ENCODE measurements at regions not wholly inside any gene's neighbourhood (a gene's known extent, or its start where the extent isn't known, plus 50 kb on each side); places are given as distances from the start of the nearest gene placed in this dataset.

DNA sequence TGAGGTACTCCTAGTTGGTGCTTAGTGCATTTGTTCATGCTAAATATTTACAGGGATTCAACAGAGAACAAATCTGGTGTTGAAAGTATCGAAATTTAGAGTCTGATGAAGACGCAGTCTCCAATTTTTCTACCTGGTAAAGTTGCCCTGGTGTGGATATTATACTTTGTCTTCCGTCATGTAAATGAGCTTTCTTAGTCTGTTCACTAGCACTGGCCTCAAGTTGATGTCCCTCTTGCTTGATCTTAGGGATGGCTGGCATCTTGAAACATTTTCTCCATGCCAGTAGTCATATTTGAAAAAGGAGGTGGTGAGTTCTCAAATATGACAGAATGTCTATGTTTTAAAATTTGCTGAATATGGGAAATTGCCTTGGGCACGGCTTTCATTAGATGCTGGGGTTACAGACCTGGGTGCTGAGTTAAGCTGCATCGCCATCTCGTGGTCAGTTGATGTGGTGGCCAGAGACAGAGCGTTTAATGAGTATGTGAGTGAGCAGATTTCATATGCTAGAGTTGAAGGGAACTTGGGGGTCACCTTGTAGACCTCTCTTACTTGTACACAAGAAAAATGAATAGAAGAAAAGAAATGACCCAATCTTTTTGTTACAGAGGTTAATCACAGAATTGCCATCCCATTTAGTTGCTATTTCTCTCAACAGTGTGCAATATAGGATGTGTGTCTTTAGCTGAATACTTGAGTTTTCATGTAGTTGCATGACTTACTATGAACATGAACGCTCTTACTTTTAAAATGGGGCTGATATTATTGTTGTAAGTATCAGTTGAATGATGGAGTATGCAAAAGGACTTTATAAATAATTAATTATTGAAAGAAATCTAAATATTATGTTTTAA, 172.8 kb upstream of the DCN start:
- peak; percentile 61 for DNase-seq
- ATAC-seq, result peak; percentile 94
- intact Hi-C loops (cut with micrococcal nuclease), result loop anchor here (10.0 kb wide), 1 partner anchor 381 kb away; no protein-coding TSS in a partner anchor

DNA sequence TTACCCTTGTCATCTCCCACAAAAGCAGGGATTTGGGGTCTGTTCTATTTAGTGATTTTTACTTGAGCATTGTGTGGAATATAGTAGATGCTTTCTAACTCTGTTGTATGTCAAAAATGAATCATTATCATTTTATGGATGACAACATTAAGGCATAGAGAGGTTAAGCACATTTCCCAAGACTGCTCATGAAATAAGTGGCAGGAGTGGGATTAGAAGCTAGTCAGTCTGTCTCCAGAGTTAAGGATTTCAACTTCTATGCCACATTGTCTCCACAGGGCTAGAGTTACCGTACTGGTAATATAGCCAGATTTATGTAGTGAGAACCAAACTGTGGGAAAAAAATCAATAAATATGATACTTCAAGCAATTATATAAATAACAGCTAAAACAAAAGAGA, 170.6 kb upstream of the DCN start:
- intact Hi-C loops (cut with micrococcal nuclease), result loop anchor here (10.0 kb wide), 1 partner anchor 378 kb away; no protein-coding TSS in a partner anchor
- no peak for ATAC-seq
- DNase-seq, result no peak

DNA sequence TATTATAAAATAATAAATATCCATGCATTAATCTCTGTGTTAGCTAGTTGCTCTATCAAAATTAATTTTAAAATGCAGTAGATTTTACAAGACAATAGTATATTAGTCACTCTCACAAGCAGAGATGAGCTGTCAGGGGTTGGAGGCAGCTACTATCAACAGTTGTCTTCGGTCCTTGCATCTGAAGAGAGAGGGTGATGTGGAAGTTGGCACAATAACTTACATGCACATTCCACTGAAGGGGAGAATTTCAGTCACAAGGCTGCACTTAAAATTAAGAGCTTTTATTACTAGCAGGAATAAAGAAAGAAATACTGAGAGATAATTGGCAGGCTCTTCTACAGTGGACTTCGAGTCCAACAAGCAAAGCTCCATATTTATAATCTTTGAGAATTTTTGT, 166.9 kb upstream of the DCN start:
- no peak for DNase-seq
- intact Hi-C loops (cut with micrococcal nuclease), result no loop called here
- no peak for ATAC-seq

GRCh38 chr12:91347481-91348214, 165.0 kb upstream of the DCN start:
- ATAC-seq, result no peak
- intact Hi-C loops (cut with micrococcal nuclease), result no loop called here

GRCh38 chr12:91346827-91347226, 164.2 kb upstream of the DCN start:
- DNase-seq (no peak), ATAC-seq (no peak)
- intact Hi-C loops (cut with micrococcal nuclease), result no loop called here

More at GRCh38 chr12:91347481-91348214, 165.0 kb upstream of the DCN start:
- DNase-seq, result no peak

DNA sequence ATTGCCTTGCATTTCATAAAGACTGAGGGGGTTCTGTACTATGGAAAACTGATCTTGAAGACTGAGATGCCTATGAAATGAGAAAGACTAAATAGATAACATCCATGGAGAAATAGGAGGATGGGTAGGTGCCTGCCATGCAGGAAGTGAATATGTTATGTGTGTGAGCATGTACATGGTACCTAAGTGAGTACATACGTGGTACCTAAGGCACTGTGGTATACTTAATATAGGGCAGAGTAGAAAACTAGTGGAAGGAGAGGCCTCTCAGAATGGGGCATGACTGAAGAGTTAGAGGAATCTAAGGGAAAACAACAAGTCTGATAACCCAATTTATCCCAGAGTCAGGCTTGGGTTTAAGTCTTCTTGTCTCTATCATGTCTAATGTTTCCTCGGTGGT, 161.8 kb upstream of the DCN start:
- no peak for ATAC-seq
- no peak for DNase-seq
- intact Hi-C loops (cut with micrococcal nuclease), result no loop called here

GRCh38 chr12:91343010-91343409, 160.4 kb upstream of the DCN start:
- ATAC-seq, result no peak
- intact Hi-C loops (cut with micrococcal nuclease), result no loop called here
- DNase-seq, result no peak

- intact Hi-C loops (cut with micrococcal nuclease), result no loop called here
- DNase-seq (no peak), ATAC-seq (no peak)
These were observed 156.5 kb upstream of the DCN start for GRCh38 chr12:91339106-91339505.

- ATAC-seq (no peak), DNase-seq (no peak)
- intact Hi-C loops (cut with micrococcal nuclease), result no loop called here
These were observed 153.1 kb upstream of the DCN start for GRCh38 chr12:91335699-91336098.

DNA sequence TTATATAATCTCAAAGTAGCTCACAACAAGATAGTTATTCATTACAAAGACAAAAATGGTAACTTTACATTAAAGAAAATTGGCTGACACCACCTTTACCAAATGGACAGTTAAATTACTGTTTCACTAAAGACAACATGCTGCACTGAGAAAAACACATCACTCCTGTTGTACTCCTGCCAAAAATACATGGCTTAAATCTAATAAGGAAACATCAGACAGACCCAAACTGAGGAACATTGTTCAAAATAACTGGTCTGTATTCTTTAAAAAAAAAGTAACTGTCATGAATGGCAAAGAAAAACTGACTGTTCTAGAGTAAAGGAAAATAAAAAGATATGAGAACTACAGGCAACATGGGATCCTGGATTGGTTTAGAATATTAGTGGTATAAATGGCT, 151.3 kb upstream of the DCN start:
- intact Hi-C loops (cut with micrococcal nuclease), result no loop called here
- ATAC-seq (no peak), DNase-seq (no peak)

DNA sequence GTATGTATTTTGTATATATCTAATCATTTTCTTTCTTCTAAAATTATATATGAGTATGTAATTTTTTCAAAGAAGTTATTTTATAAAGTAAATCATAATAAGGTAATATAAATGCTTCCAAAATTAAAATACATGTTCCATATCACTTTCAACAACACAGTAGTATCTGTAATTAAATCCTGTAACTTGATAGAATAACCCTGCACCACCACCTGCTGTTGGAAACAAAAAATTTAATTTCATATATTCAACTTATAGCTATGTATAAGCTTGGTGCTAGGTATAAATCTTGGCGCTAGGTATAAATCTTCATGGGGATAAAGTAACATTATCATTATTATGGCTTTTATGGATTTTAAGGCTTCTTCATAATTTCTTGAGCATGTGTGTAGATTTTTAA, 149.7 kb upstream of the DCN start:
- intact Hi-C loops (cut with micrococcal nuclease), result no loop called here
- DNase-seq (no peak), ATAC-seq (no peak)

DNA sequence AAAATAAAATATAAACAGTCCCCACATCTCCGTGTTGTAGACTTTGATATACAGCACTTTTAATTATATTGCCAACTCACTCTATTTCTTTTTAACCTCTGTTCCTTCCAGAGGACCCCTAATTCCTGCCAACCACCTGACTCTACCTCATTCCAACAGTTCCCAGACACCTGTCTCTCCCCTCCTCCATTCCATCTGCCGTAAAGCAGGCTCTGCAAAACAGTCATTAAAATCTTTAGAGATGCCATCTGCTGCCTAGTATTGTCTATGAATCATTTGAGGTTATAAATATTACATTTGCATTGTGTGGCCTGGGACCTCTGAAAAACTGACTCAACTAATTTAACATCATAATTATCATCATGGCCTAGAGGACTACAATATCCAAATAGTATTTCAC, 148.8 kb upstream of the DCN start:
- intact Hi-C loops (cut with micrococcal nuclease), result no loop called here
- DNase-seq, result no peak
- ATAC-seq, result no peak

DNA sequence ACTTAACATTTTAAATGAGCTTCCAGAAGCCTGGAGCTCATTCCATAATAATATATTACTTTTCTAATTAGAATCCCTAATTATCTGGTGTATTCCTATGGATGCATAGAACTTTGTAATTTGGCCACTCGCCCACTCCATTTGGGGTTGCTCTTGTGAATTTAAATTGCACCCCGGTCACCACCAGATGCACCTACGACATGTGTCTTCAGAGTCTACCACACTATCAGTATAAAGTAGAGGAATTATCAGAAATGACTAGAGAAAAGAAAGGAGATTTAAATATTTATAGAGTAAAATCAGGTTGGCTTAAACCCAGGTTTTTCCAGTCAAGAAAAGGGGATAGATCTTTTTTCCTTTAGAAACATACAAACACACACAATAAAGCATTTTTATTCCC, 145.8 kb upstream of the DCN start:
- intact Hi-C loops (cut with micrococcal nuclease), result loop anchor here (10.0 kb wide), 1 partner anchor 154 kb away; no protein-coding TSS in a partner anchor
- ATAC-seq, result no peak
- DNase-seq, result no peak

GRCh38 chr12:91327889-91328288, 145.3 kb upstream of the DCN start:
- intact Hi-C loops (cut with micrococcal nuclease), result loop anchor here (10.0 kb wide), 1 partner anchor 153 kb away; no protein-coding TSS in a partner anchor
- no peak for DNase-seq
- no peak for ATAC-seq

GRCh38 chr12:91327131-91327530, 144.5 kb upstream of the DCN start:
- DNase-seq (no peak), ATAC-seq (peak; percentile 15)
- intact Hi-C loops (cut with micrococcal nuclease), result loop anchor here (10.0 kb wide), 1 partner anchor 152 kb away; no protein-coding TSS in a partner anchor

DNA sequence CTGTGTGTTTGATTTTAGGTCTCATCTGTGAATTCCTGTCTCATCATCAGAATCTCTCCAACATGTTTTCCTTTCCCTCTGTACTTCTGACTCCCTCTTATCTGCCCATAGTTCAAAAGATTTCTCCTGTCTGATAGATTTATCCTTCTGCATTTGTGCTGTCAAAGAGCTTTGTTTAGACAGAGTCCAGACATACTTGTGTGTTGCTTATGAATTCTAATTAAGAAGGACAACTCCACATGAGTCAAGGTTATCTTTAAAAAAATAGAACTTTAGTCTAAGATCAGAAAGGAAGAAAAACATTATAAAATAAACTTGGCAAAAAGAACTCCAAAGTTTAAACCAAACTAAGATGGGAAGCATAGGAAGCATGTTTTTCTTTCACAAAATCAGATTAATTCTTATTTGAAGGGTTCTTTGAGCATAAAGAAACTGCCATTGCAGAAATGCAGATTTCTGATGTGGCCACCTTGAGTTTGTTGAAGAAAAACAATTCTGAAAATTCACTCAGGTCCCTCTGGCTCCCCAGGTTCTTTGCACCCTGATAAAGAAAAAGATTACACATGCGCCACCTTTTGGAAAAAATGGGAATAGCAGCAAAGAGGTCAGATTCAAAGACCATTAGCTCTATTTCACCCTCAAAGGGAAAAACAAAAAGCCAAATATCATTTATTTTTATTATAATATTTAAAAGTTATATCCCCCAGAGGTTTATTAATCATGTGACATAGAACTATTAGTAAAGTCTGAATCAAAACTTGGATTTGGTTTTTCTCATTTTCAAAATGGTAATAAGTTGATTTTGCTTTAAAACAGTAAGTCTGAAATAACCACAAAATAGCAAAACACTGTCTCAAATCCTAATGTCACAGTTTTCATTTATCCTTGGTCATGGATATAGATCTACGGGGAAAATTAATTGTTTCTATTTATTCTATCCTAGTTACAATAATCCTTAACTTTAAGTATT, 143.7 kb upstream of the DCN start:
- DNase-seq (no peak), ATAC-seq (peak; percentile 72)
- intact Hi-C loops (cut with micrococcal nuclease), result loop anchor here (10.0 kb wide), 1 partner anchor 152 kb away; no protein-coding TSS in a partner anchor

- ATAC-seq (no peak), DNase-seq (no peak)
- intact Hi-C loops (cut with micrococcal nuclease), result loop anchor here (10.0 kb wide), 1 partner anchor 146 kb away; no protein-coding TSS in a partner anchor
These were observed 138.4 kb upstream of the DCN start for GRCh38 chr12:91320999-91321398.

DNA sequence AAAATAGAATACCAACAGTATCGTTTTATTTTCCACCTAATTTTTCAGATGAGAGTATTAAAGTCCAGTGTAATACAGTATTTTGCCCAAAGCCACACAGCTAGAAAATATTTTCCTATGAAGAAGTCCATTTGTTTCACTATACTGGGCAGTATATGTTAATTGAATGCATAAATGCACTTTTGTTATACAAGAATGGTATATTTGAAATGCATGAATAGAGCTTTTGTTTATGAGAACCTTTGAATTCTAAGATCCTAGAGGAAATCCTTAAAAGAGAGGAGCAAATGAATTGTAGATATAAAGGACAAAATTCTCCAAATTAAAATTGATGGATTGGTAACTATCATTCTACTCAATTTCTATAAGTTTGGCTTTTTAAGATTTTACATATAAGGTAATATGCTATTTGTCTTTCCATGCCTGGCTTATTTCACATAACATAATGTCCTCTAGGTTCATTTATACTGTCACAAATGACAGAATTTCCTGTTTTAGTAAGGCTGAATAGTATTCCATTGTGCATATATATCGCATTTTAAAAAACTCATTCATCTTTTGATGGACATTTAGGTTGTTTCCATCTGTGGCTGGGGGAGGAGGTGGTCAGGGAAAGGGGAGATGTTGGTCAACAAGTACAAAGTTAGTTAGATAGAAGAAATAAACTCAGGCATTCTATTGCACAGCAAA, 136.6 kb upstream of the DCN start:
- intact Hi-C loops (cut with micrococcal nuclease), result no loop called here
- DNase-seq (no peak), ATAC-seq (no peak)

- intact Hi-C loops (cut with micrococcal nuclease), result no loop called here
- no peak for ATAC-seq
These were observed 134.7 kb upstream of the DCN start for GRCh38 chr12:91317306-91317705.

More at GRCh38 chr12:91317306-91317705, 134.7 kb upstream of the DCN start:
- DNase-seq, result no peak
